Endothelial cell of umbilical vein (primary cell): ENCODE measurements at regions not wholly inside any gene's neighbourhood (a gene's known extent, or its start where the extent isn't known, plus 50 kb on each side); places are given as distances from the start of the nearest gene placed in this dataset.

ENCODE experiments used
- BruUV-seq: library from RNA; stranded (reverse); fragments of 400-500 nt; replicated peaks from 2 replicates; lab custom pipeline; 2021; lab: Mats Ljungman, UMichigan
- CTCF ChIA-PET: fragments of 300-600, 350-600 bp; sonication (Branson Sonifier 250); formaldehyde crosslinking; loops from one replicate; lab custom pipeline; 2021; ENCODE audit warnings: antibody characterized with exemption, inconsistent platforms; lab: Charles Lee
- POLR2A ChIA-PET: fragments of 300-600, 350-600 bp; sonication (Branson Sonifier 250); formaldehyde crosslinking; loops from one replicate; lab custom pipeline; 2021; ENCODE audit warnings: antibody characterized with exemption, inconsistent platforms; lab: Charles Lee
- DNase-seq: peaks from one replicate; pipeline ENCODE4 v3.0.0-alpha.2; 2011; ENCODE audit warnings: low read depth, low spot score
- FAIRE-seq: peaks from 2 replicates; lab custom pipeline; 2011; peaks lifted over from hg19 to GRCh38; lab: Jason Lieb, UNC
- H2AFZ ChIP-seq: 2 replicates; pipeline ENCODE4 v1.6.0; 2012; ENCODE audit warnings: low read depth, low read length, control low read depth, inconsistent platforms
- H3K27ac ChIP-seq: 2 replicates; pipeline ENCODE4 v1.5.1; 2011; ENCODE audit warnings: low read depth, mild to moderate bottlenecking, control low read depth, low read length, moderate library complexity; ENCODE audit not compliant: insufficient read depth
- H3K27me3 ChIP-seq, 2 experiments: 2 replicates each; pipeline versions ENCODE4 v1.6.0 to v1.6.1; 2011; ENCODE audit warnings: low read length in 2 of 2, mixed read lengths in 1 of 2; ENCODE audit not compliant: control insufficient read depth in 2 of 2, insufficient read depth in 2 of 2
- H3K36me3 ChIP-seq, 2 experiments: 2 replicates in 1 of 2; 3 replicates in 1 of 2; pipeline ENCODE4 v1.5.1; 2011; ENCODE audit warnings: low read length in 2 of 2, mild to moderate bottlenecking in 1 of 2, moderate library complexity in 1 of 2; ENCODE audit not compliant: control insufficient read depth in 2 of 2, insufficient read depth in 2 of 2; ENCODE audit errors: extremely low read depth in 1 of 2
- H3K4me1 ChIP-seq: 3 replicates; pipeline ENCODE4 v1.5.1; 2011; ENCODE audit warnings: mild to moderate bottlenecking, low read length; ENCODE audit not compliant: control insufficient read depth, insufficient read depth; ENCODE audit errors: extremely low read depth
- H3K4me2 ChIP-seq: 2 replicates; pipeline ENCODE4 v1.6.1; 2011; ENCODE audit warnings: low read length, control low read depth, mixed read lengths; ENCODE audit not compliant: insufficient read depth
- H3K4me3 ChIP-seq, 3 experiments: fragments of 200-600 bp in 1 of 3; sonication (generic), shearing (Covaris generic) in 1 of 3; replicated peaks in 1 of 3; 2 replicates each; pipeline ENCODE4 v1.5.1; 2011 to 2016; ENCODE audit warnings: control low read depth in 3 of 3, low read length in 3 of 3, mild to moderate bottlenecking in 2 of 3, inconsistent platforms in 1 of 3, low read depth in 1 of 3, moderate library complexity in 1 of 3; ENCODE audit not compliant: insufficient read depth in 1 of 3
- H3K79me2 ChIP-seq: 2 replicates; pipeline ENCODE4 v1.6.0; 2012; ENCODE audit warnings: low read length, inconsistent platforms; ENCODE audit not compliant: control insufficient read depth, insufficient read depth
- H3K9ac ChIP-seq: replicated peaks from 2 replicates; pipeline ENCODE3; 2011; ENCODE audit warnings: low read length, control low read depth; ENCODE audit not compliant: insufficient read depth; ENCODE audit errors: extremely low read depth
- H3K9me1 ChIP-seq: replicated peaks from 3 replicates; pipeline ENCODE4 v1.6.0; 2011; ENCODE audit warnings: mild to moderate bottlenecking, low read length; ENCODE audit not compliant: control insufficient read depth, insufficient read depth; ENCODE audit errors: extremely low read depth
- H3K9me3 ChIP-seq: replicated peaks from 2 replicates; pipeline ENCODE4 v1.5.1; 2012; ENCODE audit warnings: low read length, inconsistent platforms; ENCODE audit not compliant: control insufficient read depth, insufficient read depth
- H4K20me1 ChIP-seq: replicated peaks from 2 replicates; pipeline ENCODE3; 2011; ENCODE audit warnings: mild to moderate bottlenecking, low read length; ENCODE audit not compliant: control insufficient read depth, insufficient read depth; ENCODE audit errors: extremely low read depth
- EZH2 ChIP-seq: IDR thresholded peaks from 2 replicates; pipeline ENCODE4 v1.6.1; 2012; ENCODE audit warnings: borderline replicate concordance, low read depth, mild to moderate bottlenecking, moderate library complexity, low read length, inconsistent platforms; ENCODE audit not compliant: severe bottlenecking
- FOS ChIP-seq: IDR thresholded peaks from 2 replicates; pipeline ENCODE4 v1.6.1; 2011; ENCODE audit warnings: mild to moderate bottlenecking, low read length, moderate library complexity, borderline replicate concordance; ENCODE audit not compliant: insufficient read depth
- GATA2 ChIP-seq: IDR thresholded peaks from 2 replicates; pipeline ENCODE4 v1.7.0; 2011; ENCODE audit warnings: low read depth, mild to moderate bottlenecking, moderate library complexity, mixed read lengths, low read length; ENCODE audit not compliant: insufficient read length, insufficient read depth
- JUN ChIP-seq: IDR thresholded peaks from 2 replicates; pipeline ENCODE4 v1.6.1; 2011; ENCODE audit warnings: borderline replicate concordance, low read depth; ENCODE audit not compliant: insufficient read length, insufficient read depth
- MYC ChIP-seq: IDR thresholded peaks from one replicate; pipeline ENCODE4 v1.6.1; 2011; ENCODE audit warnings: mild to moderate bottlenecking, low read depth, low read length
- POLR2A ChIP-seq: IDR thresholded peaks from 2 replicates; pipeline ENCODE4 v1.6.1; 2012; ENCODE audit warnings: low read depth, mild to moderate bottlenecking, control low read depth, low read length
- POLR2AphosphoS5 ChIP-seq: IDR thresholded peaks from 2 replicates; pipeline ENCODE4 v1.6.1; 2012; ENCODE audit warnings: low read depth, mild to moderate bottlenecking, control low read depth, low read length, moderate library complexity; ENCODE audit not compliant: insufficient read depth
- dilution Hi-C: fragments of 300-500 bp; cut with MboI; formaldehyde crosslinking; loops from one replicate; pipeline ENCODE4 v1.15.0; 2019; ENCODE audit warnings: low sequenced_read_pairs; ENCODE audit not compliant: extremely low pct_ligation_motif_present
- intact Hi-C: fragments of 100-400 bp; cut with micrococcal nuclease; formaldehyde crosslinking; loops from one replicate; pipeline ENCODE4 v1.10.0; 2022
- TF ChIP-seq, protein P1 (sequence below): IDR thresholded peaks from 2 replicates; pipeline ENCODE4 v1.6.1; 2011; ENCODE audit not compliant: insufficient read depth, insufficient read length
- TF ChIP-seq, protein P2 (sequence below), 2 donors: IDR thresholded peaks; 1 replicate in 1 of 2; 2 replicates in 1 of 2; pipeline ENCODE4 v1.5.1; 2011; ENCODE audit warnings: low read length in 2 of 2, mild to moderate bottlenecking in 2 of 2, moderate library complexity in 2 of 2, control low read depth in 1 of 2, inconsistent platforms in 1 of 2, low read depth in 1 of 2; ENCODE audit not compliant: insufficient read depth in 1 of 2; ENCODE audit errors: extremely low read depth in 1 of 2

DNA sequence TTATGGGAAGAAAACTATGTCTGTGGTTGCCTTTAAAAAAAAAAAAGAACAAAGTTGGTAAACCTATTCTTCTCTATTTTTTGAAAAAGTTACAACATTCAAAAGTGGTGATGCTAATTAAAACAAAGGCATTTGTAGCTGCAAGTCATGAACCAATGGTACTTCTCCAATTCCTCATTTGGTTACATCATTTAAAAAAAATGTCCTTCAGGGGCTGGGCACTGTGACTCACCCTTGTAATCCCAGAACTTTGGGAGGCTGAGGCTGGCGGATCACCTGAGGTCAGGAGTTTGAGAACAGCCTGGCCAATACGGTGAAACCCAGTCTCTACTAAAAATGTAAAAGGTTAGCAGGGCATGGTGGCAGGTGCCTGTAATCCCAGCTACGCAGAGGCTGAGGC lies 574.6 kb downstream of the VGLL3 start:
- Histone ChIP-seq H3K9ac (no peak overlapping the region), H3K4me2 (no peak overlapping the region), H3K9me1 (no peaks in the 10 kb centered on the region), H4K20me1 (no peaks in the 10 kb centered on the region), H2AFZ (no peak overlapping the region), H3K36me3 (no peaks in the 10 kb centered on the region), H3K27me3 (no peaks in the 10 kb centered on the region), H3K9me3 (no peaks in the 10 kb centered on the region), H3K27ac (no peak overlapping the region), H3K79me2 (no peaks in the 10 kb centered on the region), H3K4me1 (no peaks in the 10 kb centered on the region), H3K4me3 (no peak overlapping the region)
- no peak for TF ChIP-seq EZH2
- TF ChIP-seq, protein P1, sequence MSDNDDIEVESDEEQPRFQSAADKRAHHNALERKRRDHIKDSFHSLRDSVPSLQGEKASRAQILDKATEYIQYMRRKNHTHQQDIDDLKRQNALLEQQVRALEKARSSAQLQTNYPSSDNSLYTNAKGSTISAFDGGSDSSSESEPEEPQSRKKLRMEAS = no peak
- TF ChIP-seq, protein P2, sequence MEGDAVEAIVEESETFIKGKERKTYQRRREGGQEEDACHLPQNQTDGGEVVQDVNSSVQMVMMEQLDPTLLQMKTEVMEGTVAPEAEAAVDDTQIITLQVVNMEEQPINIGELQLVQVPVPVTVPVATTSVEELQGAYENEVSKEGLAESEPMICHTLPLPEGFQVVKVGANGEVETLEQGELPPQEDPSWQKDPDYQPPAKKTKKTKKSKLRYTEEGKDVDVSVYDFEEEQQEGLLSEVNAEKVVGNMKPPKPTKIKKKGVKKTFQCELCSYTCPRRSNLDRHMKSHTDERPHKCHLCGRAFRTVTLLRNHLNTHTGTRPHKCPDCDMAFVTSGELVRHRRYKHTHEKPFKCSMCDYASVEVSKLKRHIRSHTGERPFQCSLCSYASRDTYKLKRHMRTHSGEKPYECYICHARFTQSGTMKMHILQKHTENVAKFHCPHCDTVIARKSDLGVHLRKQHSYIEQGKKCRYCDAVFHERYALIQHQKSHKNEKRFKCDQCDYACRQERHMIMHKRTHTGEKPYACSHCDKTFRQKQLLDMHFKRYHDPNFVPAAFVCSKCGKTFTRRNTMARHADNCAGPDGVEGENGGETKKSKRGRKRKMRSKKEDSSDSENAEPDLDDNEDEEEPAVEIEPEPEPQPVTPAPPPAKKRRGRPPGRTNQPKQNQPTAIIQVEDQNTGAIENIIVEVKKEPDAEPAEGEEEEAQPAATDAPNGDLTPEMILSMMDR (IDR thresholded peaks at IDR 0.05; ENCODE audit: extremely low read depth in 1 of 2, insufficient read depth in 1 of 2, low read depth in 1 of 2, low read length in 2 of 2) = no peak
- no TSS peak for BruUV-seq
- intact Hi-C loops (no loop called here), dilution Hi-C loops (no loop called here)
- ChIA-PET CTCF (no interaction called here), POLR2A (no interaction called here)
- FAIRE-seq (no peak), DNase-seq (no peak)

DNA sequence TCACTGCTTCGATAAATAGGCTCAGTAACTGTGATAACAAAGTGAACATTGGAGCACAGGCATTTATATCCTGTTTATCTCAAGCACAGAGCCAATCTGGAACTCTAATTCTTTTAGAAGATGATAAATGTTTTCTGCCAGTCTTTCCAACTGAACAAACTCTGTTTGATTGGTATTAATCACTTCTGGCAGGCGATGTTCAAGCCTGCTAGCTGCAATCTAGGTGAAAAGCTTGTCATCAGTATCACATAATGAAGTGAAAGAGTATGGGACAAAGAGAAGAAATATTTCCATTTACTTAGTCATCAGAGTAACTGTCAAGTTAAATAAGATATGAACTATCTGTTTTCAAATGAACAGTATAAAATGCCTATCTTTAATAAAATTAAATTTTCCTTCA lies 577.3 kb downstream of the VGLL3 start:
- H3K9me3 ChIP-seq = no peaks in the 10 kb centered on the region
- H3K79me2 ChIP-seq = no peaks in the 10 kb centered on the region
- H3K4me1 ChIP-seq = no peaks in the 10 kb centered on the region
- no peak overlapping the region for H3K9ac ChIP-seq
- no peaks in the 10 kb centered on the region for H3K27me3 ChIP-seq
- H3K4me2 ChIP-seq = no peak overlapping the region
- dilution Hi-C loops (no loop called here), intact Hi-C loops (no loop called here)
- H3K9me1 ChIP-seq = no peaks in the 10 kb centered on the region
- no peak overlapping the region for H2AFZ ChIP-seq
- H3K36me3 ChIP-seq = no peaks in the 10 kb centered on the region
- CTCF ChIA-PET = no interaction called here
- DNase-seq = no peak
- H4K20me1 ChIP-seq = no peaks in the 10 kb centered on the region
- no TSS peak for BruUV-seq
- POLR2A ChIA-PET = no interaction called here
- TF ChIP-seq, protein P1 = no peak
- TF ChIP-seq MYC = no peak
- no peak for TF ChIP-seq FOS
- TF ChIP-seq GATA2 = no peak
- no peak for TF ChIP-seq EZH2
- TF ChIP-seq POLR2AphosphoS5 = no peak
- no peak for TF ChIP-seq POLR2A
- TF ChIP-seq JUN = no peak
- TF ChIP-seq, protein P2 (IDR thresholded peaks at IDR 0.05; ENCODE audit: extremely low read depth in 1 of 2, insufficient read depth in 1 of 2, low read depth in 1 of 2, low read length in 2 of 2) = no peak
- FAIRE-seq = no peak
- H3K4me3 ChIP-seq = no peak overlapping the region
- no peak overlapping the region for H3K27ac ChIP-seq
